Tibial nerve (tissue), 3 donors: ENCODE measurements at regions not wholly inside any gene's neighbourhood (a gene's known extent, or its start where the extent isn't known, plus 50 kb on each side); places are given as distances from the start of the nearest gene placed in this dataset.

Experiments used
- POLR2A ChIP-seq, 2 donors: fragments of 450-650 bp; IDR thresholded peaks; one replicate each; pipeline ENCODE4 v1.6.1; 2017; ENCODE audit warnings: antibody characterized with exemption in 2 of 2, mild to moderate bottlenecking in 2 of 2, moderate library complexity in 2 of 2
- TF ChIP-seq, protein P1 (sequence below), 5 experiments: fragments of 200-600 bp in 3 of 5; fragments of 450-650 bp in 2 of 5; sonication (generic) in 3 of 5; IDR thresholded peaks; one replicate each; pipeline ENCODE4 v1.5.1; 2016 to 2019; ENCODE audit warnings: antibody characterized with exemption in 5 of 5, mild to moderate bottlenecking in 3 of 5, moderate library complexity in 2 of 5

DNA sequence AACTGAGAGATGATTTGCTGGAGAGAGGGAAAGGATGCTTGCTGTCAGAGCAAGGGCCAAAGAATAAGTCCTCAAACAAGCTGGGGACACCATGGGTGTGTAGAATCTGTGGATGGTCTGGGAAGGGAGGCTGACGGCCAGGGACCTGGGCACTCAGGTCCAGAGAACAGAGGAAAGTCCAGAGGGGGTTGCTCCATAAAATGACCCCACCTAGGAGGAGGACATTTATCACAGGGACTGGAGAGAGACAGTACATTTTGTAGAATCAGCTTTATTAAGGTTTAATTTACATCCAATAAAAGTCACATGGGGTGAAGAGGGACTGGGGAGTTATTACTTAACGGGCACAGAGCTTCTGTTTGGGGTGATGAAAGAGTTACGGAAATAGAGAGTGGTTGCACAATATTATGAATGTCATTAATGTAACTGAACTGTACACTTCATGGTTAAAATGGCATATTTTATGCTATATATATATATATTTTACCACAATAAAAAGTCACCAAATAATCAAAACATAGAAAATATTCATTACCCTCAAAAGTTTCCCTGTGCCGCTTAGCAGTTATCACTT, 73.0 kb upstream of the ABCD3 start:
- TF ChIP-seq, protein P1, sequence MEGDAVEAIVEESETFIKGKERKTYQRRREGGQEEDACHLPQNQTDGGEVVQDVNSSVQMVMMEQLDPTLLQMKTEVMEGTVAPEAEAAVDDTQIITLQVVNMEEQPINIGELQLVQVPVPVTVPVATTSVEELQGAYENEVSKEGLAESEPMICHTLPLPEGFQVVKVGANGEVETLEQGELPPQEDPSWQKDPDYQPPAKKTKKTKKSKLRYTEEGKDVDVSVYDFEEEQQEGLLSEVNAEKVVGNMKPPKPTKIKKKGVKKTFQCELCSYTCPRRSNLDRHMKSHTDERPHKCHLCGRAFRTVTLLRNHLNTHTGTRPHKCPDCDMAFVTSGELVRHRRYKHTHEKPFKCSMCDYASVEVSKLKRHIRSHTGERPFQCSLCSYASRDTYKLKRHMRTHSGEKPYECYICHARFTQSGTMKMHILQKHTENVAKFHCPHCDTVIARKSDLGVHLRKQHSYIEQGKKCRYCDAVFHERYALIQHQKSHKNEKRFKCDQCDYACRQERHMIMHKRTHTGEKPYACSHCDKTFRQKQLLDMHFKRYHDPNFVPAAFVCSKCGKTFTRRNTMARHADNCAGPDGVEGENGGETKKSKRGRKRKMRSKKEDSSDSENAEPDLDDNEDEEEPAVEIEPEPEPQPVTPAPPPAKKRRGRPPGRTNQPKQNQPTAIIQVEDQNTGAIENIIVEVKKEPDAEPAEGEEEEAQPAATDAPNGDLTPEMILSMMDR (IDR thresholded peaks at IDR 0.05) = no peak
- no peak for TF ChIP-seq POLR2A (IDR thresholded peaks at IDR 0.05)
